SJSA1 (cell line): ENCODE measurements at regions not wholly inside any gene's neighbourhood (a gene's known extent, or its start where the extent isn't known, plus 50 kb on each side); places are given as distances from the start of the nearest gene placed in this dataset.

Experiments
- DNase-seq, 2 experiments: peaks; one replicate each; pipeline ENCODE4 v3.0.0-alpha.2; 2015 to 2020; ENCODE audit warnings: low spot score in 2 of 2, low read depth in 1 of 2
- H3K27ac ChIP-seq: fragments of 250-450 bp; sonication (Bioruptor Pico); 2 replicates; pipeline ENCODE4 v1.5.1; 2020; ENCODE audit warnings: mild to moderate bottlenecking, moderate library complexity
- H3K27me3 ChIP-seq: fragments of 250-450 bp; sonication (Bioruptor Pico); replicated peaks from 2 replicates; pipeline ENCODE4 v1.5.1; 2020; ENCODE audit warnings: mild to moderate bottlenecking, moderate library complexity
- H3K36me3 ChIP-seq: fragments of 250-450 bp; sonication (Bioruptor Pico); 2 replicates; pipeline ENCODE4 v1.5.1; 2020; ENCODE audit warnings: mild to moderate bottlenecking
- H3K4me1 ChIP-seq: fragments of 250-450 bp; sonication (Bioruptor Pico); replicated peaks from 2 replicates; pipeline ENCODE4 v1.6.1; 2021; ENCODE audit warnings: mild to moderate bottlenecking
- H3K4me3 ChIP-seq: fragments of 250-450 bp; sonication (Bioruptor Pico); 2 replicates; pipeline ENCODE4 v1.5.1; 2020; ENCODE audit warnings: mild to moderate bottlenecking
- H3K9me3 ChIP-seq: fragments of 250-450 bp; sonication (Bioruptor Pico); replicated peaks from 2 replicates; pipeline ENCODE4 v1.5.1; 2020; ENCODE audit warnings: mild to moderate bottlenecking

- H3K4me1 ChIP-seq: no peaks in the 10 kb centered on the region
- H3K27ac ChIP-seq: no peak overlapping the region
- H3K36me3 ChIP-seq: no peaks in the 10 kb centered on the region; the same call in 1 of the 2 replicates
- H3K4me3 ChIP-seq: no peak overlapping the region
- H3K9me3 ChIP-seq: no peaks in the 10 kb centered on the region
- no peak for DNase-seq
- no peaks in the 10 kb centered on the region for H3K27me3 ChIP-seq
These were observed 93.8 kb upstream of the CLMN start for GRCh38 chr14:95413289-95414215.

- no peaks in the 10 kb centered on the region for H3K9me3 ChIP-seq
- DNase-seq: no peak
- H3K36me3 ChIP-seq: no peaks in the 10 kb centered on the region
- H3K27me3 ChIP-seq: no peaks in the 10 kb centered on the region
- no peaks in the 10 kb centered on the region for H3K4me1 ChIP-seq
- H3K4me3 ChIP-seq: no peak overlapping the region
- no peak overlapping the region for H3K27ac ChIP-seq
These were observed 91.1 kb upstream of the CLMN start for GRCh38 chr14:95410838-95411237.

GRCh38 chr14:95409477-95410272 lies 90.0 kb upstream of the CLMN start:
- Histone ChIP-seq H3K36me3 (no peaks in the 10 kb centered on the region), H3K4me3 (no peak overlapping the region), H3K27me3 (no peaks in the 10 kb centered on the region), H3K27ac (no peak overlapping the region), H3K4me1 (no peaks in the 10 kb centered on the region), H3K9me3 (no peaks in the 10 kb centered on the region)
- DNase-seq: no peak

GRCh38 chr14:95408731-95409476 lies 89.2 kb upstream of the CLMN start:
- Histone ChIP-seq H3K9me3 (no peaks in the 10 kb centered on the region), H3K4me3 (no peak overlapping the region), H3K27me3 (no peaks in the 10 kb centered on the region), H3K27ac (no peak overlapping the region), H3K4me1 (no peaks in the 10 kb centered on the region), H3K36me3 (no peaks in the 10 kb centered on the region)
- no peak for DNase-seq

GRCh38 chr14:95407354-95407753 lies 87.6 kb upstream of the CLMN start:
- H3K4me3 ChIP-seq: no peak overlapping the region
- no peak overlapping the region for H3K27ac ChIP-seq
- no peaks in the 10 kb centered on the region for H3K9me3 ChIP-seq
- H3K4me1 ChIP-seq: no peaks in the 10 kb centered on the region
- no peak for DNase-seq
- no peaks in the 10 kb centered on the region for H3K27me3 ChIP-seq
- no peaks in the 10 kb centered on the region for H3K36me3 ChIP-seq

- Histone ChIP-seq H3K4me3 (no peak overlapping the region), H3K36me3 (no peaks in the 10 kb centered on the region), H3K4me1 (no peaks in the 10 kb centered on the region), H3K9me3 (no peaks in the 10 kb centered on the region), H3K27me3 (no peaks in the 10 kb centered on the region), H3K27ac (no peak overlapping the region)
- no peak for DNase-seq
These were observed 87.1 kb upstream of the CLMN start for GRCh38 chr14:95406756-95407277.

GRCh38 chr14:95404583-95404982 lies 84.9 kb upstream of the CLMN start:
- DNase-seq: no peak
- Histone ChIP-seq H3K36me3 (no peaks in the 10 kb centered on the region), H3K27me3 (no peaks in the 10 kb centered on the region), H3K4me3 (no peak overlapping the region), H3K27ac (no peak overlapping the region), H3K4me1 (no peaks in the 10 kb centered on the region), H3K9me3 (no peaks in the 10 kb centered on the region)

GRCh38 chr14:95402578-95402977 lies 82.9 kb upstream of the CLMN start:
- Histone ChIP-seq H3K9me3 (no peaks in the 10 kb centered on the region), H3K4me3 (no peak overlapping the region), H3K27ac (no peak overlapping the region), H3K27me3 (no peaks in the 10 kb centered on the region), H3K36me3 (no peaks in the 10 kb centered on the region), H3K4me1 (no peaks in the 10 kb centered on the region)
- DNase-seq: no peak

GRCh38 chr14:95402176-95402575 lies 82.5 kb upstream of the CLMN start:
- Histone ChIP-seq H3K4me3 (no peak overlapping the region), H3K27me3 (no peaks in the 10 kb centered on the region), H3K9me3 (no peaks in the 10 kb centered on the region), H3K4me1 (no peaks in the 10 kb centered on the region), H3K27ac (no peak overlapping the region), H3K36me3 (no peaks in the 10 kb centered on the region)
- DNase-seq: no peak

GRCh38 chr14:95398630-95399547 lies 79.2 kb upstream of the CLMN start:
- H3K9me3 ChIP-seq: no peaks in the 10 kb centered on the region
- no peaks in the 10 kb centered on the region for H3K27me3 ChIP-seq
- no peak overlapping the region for H3K4me3 ChIP-seq
- DNase-seq: no peak
- no peaks in the 10 kb centered on the region for H3K4me1 ChIP-seq
- H3K27ac ChIP-seq: no peak overlapping the region
- no peaks in the 10 kb centered on the region for H3K36me3 ChIP-seq

- H3K27ac ChIP-seq: no peak overlapping the region
- no peaks in the 10 kb centered on the region for H3K4me1 ChIP-seq
- no peak for DNase-seq
- no peaks in the 10 kb centered on the region for H3K27me3 ChIP-seq
- no peak overlapping the region for H3K4me3 ChIP-seq
- H3K9me3 ChIP-seq: no peaks in the 10 kb centered on the region
- no peaks in the 10 kb centered on the region for H3K36me3 ChIP-seq
These were observed 77.6 kb upstream of the CLMN start for GRCh38 chr14:95397325-95397724.

- H3K27ac ChIP-seq: no peak overlapping the region
- no peak for DNase-seq
These were observed 76.5 kb upstream of the CLMN start for GRCh38 chr14:95396221-95396620.

More at GRCh38 chr14:95396221-95396620, 76.5 kb upstream of the CLMN start:
- Histone ChIP-seq H3K9me3 (no peaks in the 10 kb centered on the region), H3K4me1 (no peaks in the 10 kb centered on the region), H3K36me3 (no peaks in the 10 kb centered on the region), H3K27me3 (no peaks in the 10 kb centered on the region), H3K4me3 (no peak overlapping the region)
